ENCODE measurements at regions not wholly inside any gene's neighbourhood (a gene's known extent, or its start where the extent isn't known, plus 50 kb on each side); places are given as distances from the start of the nearest gene placed in this dataset.

DNA sequence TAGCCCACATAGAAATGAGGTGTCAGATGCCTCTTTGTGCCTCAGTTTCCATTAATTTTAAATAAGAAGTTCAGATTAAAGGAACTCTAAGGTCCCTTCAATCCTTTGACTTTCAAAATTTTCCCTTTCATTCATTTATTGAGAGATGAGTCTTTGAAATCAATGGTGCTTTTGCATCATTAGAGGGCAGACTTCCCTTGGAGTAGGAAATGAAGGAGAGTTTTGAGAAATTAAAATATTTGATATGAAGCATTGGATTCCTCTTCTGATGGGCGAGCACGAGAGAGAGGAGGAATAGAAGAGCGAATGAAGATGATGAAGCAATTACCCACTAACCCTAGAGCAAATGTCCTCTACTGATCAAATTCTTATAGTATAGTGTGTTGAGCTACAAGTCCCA is 105.7 kb downstream of the EDN1 start:
- no peaks in the 10 kb centered on the region for H3K36me3 ChIP-seq (ENCODE audit: control insufficient read depth in 5 of 5, insufficient read depth in 5 of 5, low read length in 5 of 5)
- no peak overlapping the region for H3K4me3 ChIP-seq (ENCODE audit: low read depth in 1 of 5, low read length in 5 of 5)
- H3K9ac ChIP-seq (ENCODE audit: low read length in 5 of 5): no peak overlapping the region
- no peaks in the 10 kb centered on the region for H3K9me3 ChIP-seq (ENCODE audit: control insufficient read depth in 5 of 5, low read length in 5 of 5)
- no peaks in the 10 kb centered on the region for H3K4me1 ChIP-seq (ENCODE audit: control insufficient read depth in 5 of 5, insufficient read depth in 5 of 5, low read length in 5 of 5)
- H3K27me3 ChIP-seq (ENCODE audit: control insufficient read depth in 5 of 5, insufficient read depth in 4 of 5, low read length in 5 of 5): no peaks in the 10 kb centered on the region
- no peak overlapping the region for H3K27ac ChIP-seq (ENCODE audit: low read depth, low read length)

DNA sequence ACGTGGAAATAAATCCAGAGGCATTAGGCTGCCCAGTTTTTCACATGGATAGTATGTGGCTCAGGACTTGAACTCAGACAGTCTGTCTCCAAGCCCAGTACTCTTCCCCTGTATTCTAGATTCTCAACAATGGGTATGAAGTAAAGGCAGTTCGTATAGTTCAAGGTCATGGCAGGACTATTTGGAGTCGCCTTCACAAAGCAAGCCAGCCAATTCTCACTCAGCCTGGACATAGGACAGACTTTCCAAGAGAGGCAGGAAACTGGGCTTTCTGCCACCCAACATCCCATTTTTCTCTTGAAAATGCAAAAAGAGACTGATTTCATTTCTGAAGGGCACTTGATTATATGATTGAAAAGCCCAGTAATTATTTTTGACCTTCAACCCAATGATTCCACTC is 111.0 kb downstream of the EDN1 start:
- Histone ChIP-seq H3K27ac (ENCODE audit: low read depth, low read length) (no peak overlapping the region), H3K4me3 (ENCODE audit: low read depth in 1 of 5, low read length in 5 of 5) (no peak overlapping the region), H3K9me3 (ENCODE audit: control insufficient read depth in 5 of 5, low read length in 5 of 5) (no peaks in the 10 kb centered on the region), H3K27me3 (ENCODE audit: control insufficient read depth in 5 of 5, insufficient read depth in 4 of 5, low read length in 5 of 5) (no peaks in the 10 kb centered on the region), H3K4me1 (ENCODE audit: control insufficient read depth in 5 of 5, insufficient read depth in 5 of 5, low read length in 5 of 5) (peaks cover 0 to 3% (median 0%) of the 10 kb centered on the region in 5 donors), H3K36me3 (ENCODE audit: control insufficient read depth in 5 of 5, insufficient read depth in 5 of 5, low read length in 5 of 5) (no peaks in the 10 kb centered on the region), H3K9ac (ENCODE audit: low read length in 5 of 5) (no peak overlapping the region)

DNA sequence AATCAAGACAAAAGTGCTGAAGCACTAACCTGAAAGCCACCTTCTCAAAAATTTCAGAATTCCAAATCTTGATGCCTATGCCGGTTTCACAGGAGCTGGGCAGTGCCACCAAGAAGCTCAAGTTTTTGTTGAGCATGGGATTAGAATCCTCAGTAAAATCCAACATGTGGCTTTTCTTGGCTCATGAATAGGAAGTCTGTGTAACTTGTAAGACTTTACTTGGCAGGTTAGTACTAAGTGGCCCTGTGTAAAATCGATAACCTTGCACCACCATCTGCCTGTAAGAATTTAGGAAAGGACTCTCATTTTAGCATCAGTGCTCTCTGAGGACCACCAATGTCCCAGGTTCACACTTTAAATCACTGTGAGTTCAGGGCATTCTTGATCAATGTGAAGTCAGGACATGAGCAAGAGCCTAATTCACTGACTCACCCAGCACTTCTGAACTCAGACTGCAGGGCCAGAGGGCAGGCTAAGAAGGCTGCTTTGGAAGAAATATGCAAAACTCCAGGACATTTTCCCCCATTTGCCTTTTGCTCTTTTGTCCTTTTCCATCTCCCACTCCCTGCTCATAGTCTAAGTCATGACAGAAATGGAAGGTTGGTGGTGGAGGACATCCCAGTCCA is 113.2 kb downstream of the EDN1 start:
- Histone ChIP-seq H3K27ac (ENCODE audit: low read depth, low read length) (no peak overlapping the region), H3K9me3 (ENCODE audit: control insufficient read depth in 5 of 5, low read length in 5 of 5) (no peaks in the 10 kb centered on the region), H3K27me3 (ENCODE audit: control insufficient read depth in 5 of 5, insufficient read depth in 4 of 5, low read length in 5 of 5) (no peaks in the 10 kb centered on the region), H3K36me3 (ENCODE audit: control insufficient read depth in 5 of 5, insufficient read depth in 5 of 5, low read length in 5 of 5) (no peaks in the 10 kb centered on the region), H3K4me1 (ENCODE audit: control insufficient read depth in 5 of 5, insufficient read depth in 5 of 5, low read length in 5 of 5) (peaks cover 0 to 5% (median 0%) of the 10 kb centered on the region in 5 donors), H3K4me3 (ENCODE audit: low read depth in 1 of 5, low read length in 5 of 5) (no peak overlapping the region), H3K9ac (ENCODE audit: low read length in 5 of 5) (no peak overlapping the region)

DNA sequence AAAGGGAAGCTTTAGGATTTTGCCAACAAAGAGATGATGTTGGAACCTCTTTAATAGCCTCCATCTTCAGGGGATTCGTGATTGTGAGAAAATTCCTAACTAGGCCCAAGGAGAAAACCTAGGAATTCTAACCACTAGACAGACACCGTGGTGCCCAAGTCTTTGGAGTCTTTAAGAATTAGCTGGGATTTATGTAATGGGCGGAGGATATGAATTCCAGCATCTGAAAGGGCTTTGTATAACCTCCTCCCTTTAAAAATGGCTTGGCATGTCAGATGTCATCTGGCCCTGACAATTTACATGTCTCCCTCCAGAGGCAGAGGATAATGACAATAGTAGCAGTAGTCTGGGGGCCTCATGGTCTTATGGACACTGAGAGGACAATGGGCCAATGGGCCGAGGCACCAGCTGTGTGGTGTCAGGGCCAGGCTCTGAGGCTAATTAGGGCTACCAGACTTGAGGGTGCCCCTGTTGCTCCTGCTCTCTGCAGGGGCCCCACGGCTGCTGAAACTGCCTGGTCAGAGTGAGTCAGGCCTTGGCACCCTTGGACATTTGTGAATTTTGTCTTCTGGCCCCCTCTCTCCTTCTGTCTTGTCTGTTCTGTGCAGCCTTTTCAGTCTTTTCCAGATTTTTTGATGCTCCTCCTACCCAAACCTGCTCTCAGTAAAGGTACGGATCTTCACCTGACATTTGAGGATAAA is 113.9 kb downstream of the EDN1 start:
- Histone ChIP-seq H3K4me3 (ENCODE audit: low read depth in 1 of 5, low read length in 5 of 5) (no peak overlapping the region), H3K4me1 (ENCODE audit: control insufficient read depth in 5 of 5, insufficient read depth in 5 of 5, low read length in 5 of 5) (peaks cover 0 to 9% (median 0%) of the 10 kb centered on the region in 5 donors), H3K9ac (ENCODE audit: low read length in 5 of 5) (no peak overlapping the region), H3K27ac (ENCODE audit: low read depth, low read length) (no peak overlapping the region), H3K27me3 (ENCODE audit: control insufficient read depth in 5 of 5, insufficient read depth in 4 of 5, low read length in 5 of 5) (no peaks in the 10 kb centered on the region), H3K9me3 (ENCODE audit: control insufficient read depth in 5 of 5, low read length in 5 of 5) (no peaks in the 10 kb centered on the region), H3K36me3 (ENCODE audit: control insufficient read depth in 5 of 5, insufficient read depth in 5 of 5, low read length in 5 of 5) (no peaks in the 10 kb centered on the region)

GRCh38 chr6:12404651-12405050 is 114.5 kb downstream of the EDN1 start:
- no peaks in the 10 kb centered on the region for H3K9me3 ChIP-seq (ENCODE audit: control insufficient read depth in 5 of 5, low read length in 5 of 5)
- no peak overlapping the region for H3K4me3 ChIP-seq (ENCODE audit: low read depth in 1 of 5, low read length in 5 of 5)
- H3K36me3 ChIP-seq (ENCODE audit: control insufficient read depth in 5 of 5, insufficient read depth in 5 of 5, low read length in 5 of 5): no peaks in the 10 kb centered on the region
- H3K27me3 ChIP-seq (ENCODE audit: control insufficient read depth in 5 of 5, insufficient read depth in 4 of 5, low read length in 5 of 5): no peaks in the 10 kb centered on the region
- H3K4me1 ChIP-seq (ENCODE audit: control insufficient read depth in 5 of 5, insufficient read depth in 5 of 5, low read length in 5 of 5): peaks cover 0 to 9% (median 0%) of the 10 kb centered on the region in 5 donors
- no peak overlapping the region for H3K27ac ChIP-seq (ENCODE audit: low read depth, low read length)
- H3K9ac ChIP-seq (ENCODE audit: low read length in 5 of 5): no peak overlapping the region

DNA sequence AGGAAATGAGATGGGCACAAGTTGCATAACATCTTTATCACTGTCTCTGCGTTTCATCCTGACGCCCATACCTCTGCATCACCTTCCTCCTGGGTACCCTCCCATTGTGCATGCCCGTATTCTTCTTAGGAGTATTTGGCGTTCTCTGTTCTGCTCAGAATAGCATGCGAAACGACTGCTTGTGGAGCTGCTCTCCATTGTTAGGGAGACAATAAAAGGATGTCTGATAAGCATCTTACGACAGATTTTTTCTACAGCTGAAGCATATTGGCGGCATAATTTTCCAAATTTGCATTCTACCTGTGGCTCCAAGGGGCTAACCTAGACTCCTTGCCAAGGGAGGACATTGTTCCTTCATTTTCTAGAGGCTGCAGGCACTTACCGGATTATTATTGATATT is 118.6 kb downstream of the EDN1 start:
- no peaks in the 10 kb centered on the region for H3K9me3 ChIP-seq (ENCODE audit: control insufficient read depth in 5 of 5, low read length in 5 of 5)
- peaks cover 0 to 7% (median 0%) of the 10 kb centered on the region in 5 donors for H3K4me1 ChIP-seq (ENCODE audit: control insufficient read depth in 5 of 5, insufficient read depth in 5 of 5, low read length in 5 of 5)
- no peak overlapping the region for H3K4me3 ChIP-seq (ENCODE audit: low read depth in 1 of 5, low read length in 5 of 5)
- no peaks in the 10 kb centered on the region for H3K36me3 ChIP-seq (ENCODE audit: control insufficient read depth in 5 of 5, insufficient read depth in 5 of 5, low read length in 5 of 5)
- H3K9ac ChIP-seq (ENCODE audit: low read length in 5 of 5): no peak overlapping the region
- H3K27ac ChIP-seq (ENCODE audit: low read depth, low read length): no peak overlapping the region
- H3K27me3 ChIP-seq (ENCODE audit: control insufficient read depth in 5 of 5, insufficient read depth in 4 of 5, low read length in 5 of 5): no peaks in the 10 kb centered on the region

DNA sequence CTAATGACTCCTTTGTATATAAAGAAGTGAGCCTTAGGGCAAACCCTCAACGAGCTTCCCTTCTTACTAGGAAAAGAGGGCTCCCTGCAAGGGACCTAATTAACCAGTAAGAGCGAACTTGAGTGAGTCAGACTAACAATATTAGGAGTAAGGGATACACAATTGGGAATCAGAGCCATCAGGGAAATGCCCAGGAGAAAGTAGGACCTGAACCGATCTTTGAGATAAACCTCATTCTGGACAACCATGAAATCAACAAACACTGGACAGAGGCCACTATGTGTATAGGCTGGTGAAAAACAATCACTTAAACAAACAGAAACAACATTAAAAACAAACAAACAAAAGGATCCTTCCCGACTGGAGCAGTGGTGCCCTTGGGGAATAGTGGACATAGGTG is 120.8 kb downstream of the EDN1 start:
- Histone ChIP-seq H3K27me3 (ENCODE audit: control insufficient read depth in 5 of 5, insufficient read depth in 4 of 5, low read length in 5 of 5) (no peaks in the 10 kb centered on the region), H3K4me1 (ENCODE audit: control insufficient read depth in 5 of 5, insufficient read depth in 5 of 5, low read length in 5 of 5) (peaks cover 0 to 7% (median 0%) of the 10 kb centered on the region in 5 donors), H3K36me3 (ENCODE audit: control insufficient read depth in 5 of 5, insufficient read depth in 5 of 5, low read length in 5 of 5) (no peaks in the 10 kb centered on the region), H3K27ac (ENCODE audit: low read depth, low read length) (no peak overlapping the region), H3K9me3 (ENCODE audit: control insufficient read depth in 5 of 5, low read length in 5 of 5) (no peaks in the 10 kb centered on the region), H3K4me3 (ENCODE audit: low read depth in 1 of 5, low read length in 5 of 5) (no peak overlapping the region), H3K9ac (ENCODE audit: low read length in 5 of 5) (no peak overlapping the region)

DNA sequence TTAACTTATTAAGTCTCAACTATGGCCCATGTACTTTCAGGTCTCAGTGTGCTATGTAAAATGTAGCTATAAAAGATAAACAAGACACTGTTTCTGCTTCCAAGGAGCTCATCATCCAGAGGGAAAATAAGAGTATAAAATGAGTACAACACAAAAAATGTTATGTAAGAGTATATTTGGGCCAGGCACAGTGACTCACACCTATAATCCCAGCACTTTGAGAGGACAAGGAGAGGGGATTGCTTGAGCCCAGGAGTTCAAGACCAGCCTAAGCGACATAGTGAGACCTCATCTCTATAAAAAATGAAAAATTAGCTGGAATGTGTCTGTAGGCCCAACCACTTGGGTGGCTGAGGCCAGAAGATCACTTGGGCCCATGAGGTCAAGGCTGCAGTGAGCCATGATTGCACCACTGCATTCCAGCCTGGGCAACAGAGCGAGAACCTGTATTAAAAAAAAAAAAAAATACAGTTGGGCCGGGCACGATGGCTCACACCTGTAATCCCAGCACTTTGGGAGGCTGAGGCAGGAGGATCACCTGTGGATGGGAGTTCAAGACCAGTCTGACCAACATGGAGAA is 124.0 kb downstream of the EDN1 start:
- H3K4me3 ChIP-seq (ENCODE audit: low read depth in 1 of 5, low read length in 5 of 5): no peak overlapping the region

DNA sequence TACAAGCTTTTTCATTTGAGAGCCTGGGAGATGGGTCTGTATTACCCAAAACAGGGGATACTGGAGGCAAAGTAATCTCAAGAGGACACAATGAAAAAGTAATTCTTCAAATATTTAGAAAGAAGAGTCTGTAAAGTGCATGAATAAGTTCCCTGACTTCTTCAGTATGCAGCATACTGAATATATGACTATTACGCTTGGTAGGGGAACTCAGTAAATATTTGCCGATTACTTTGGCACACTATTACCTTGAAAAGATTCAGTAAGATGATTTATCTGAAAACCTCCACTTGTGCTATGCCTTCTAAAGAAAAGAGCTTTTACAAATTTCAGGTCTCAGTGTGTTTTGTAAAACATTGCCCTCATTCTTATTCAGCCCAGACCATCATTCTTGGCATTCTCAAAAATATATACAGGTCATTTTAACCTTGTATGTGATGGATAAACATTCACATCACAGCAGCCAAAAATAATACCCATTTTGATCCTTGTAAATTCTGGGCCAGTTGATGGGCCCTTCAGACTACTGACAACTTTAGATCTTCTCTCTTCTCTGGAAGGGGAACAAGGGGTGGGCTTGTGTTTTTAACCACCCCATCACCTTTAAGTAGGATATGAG is 125.9 kb downstream of the EDN1 start:
- no peaks in the 10 kb centered on the region for H3K36me3 ChIP-seq (ENCODE audit: control insufficient read depth in 5 of 5, insufficient read depth in 5 of 5, low read length in 5 of 5)
- no peak overlapping the region for H3K4me3 ChIP-seq (ENCODE audit: low read depth in 1 of 5, low read length in 5 of 5)
- H3K27me3 ChIP-seq (ENCODE audit: control insufficient read depth in 5 of 5, insufficient read depth in 4 of 5, low read length in 5 of 5): no peaks in the 10 kb centered on the region
- no peak overlapping the region for H3K9ac ChIP-seq (ENCODE audit: low read length in 5 of 5)
- H3K4me1 ChIP-seq (ENCODE audit: control insufficient read depth in 5 of 5, insufficient read depth in 5 of 5, low read length in 5 of 5): no peaks in the 10 kb centered on the region
- H3K9me3 ChIP-seq (ENCODE audit: control insufficient read depth in 5 of 5, low read length in 5 of 5): peaks cover 0 to 11% (median 5%) of the 10 kb centered on the region in 5 donors
- no peak overlapping the region for H3K27ac ChIP-seq (ENCODE audit: low read depth, low read length)

More for the DNA sequence above, 124.0 kb downstream of the EDN1 start:
- peaks cover 0 to 11% (median 4%) of the 10 kb centered on the region in 5 donors for H3K9me3 ChIP-seq (ENCODE audit: control insufficient read depth in 5 of 5, low read length in 5 of 5)
- H3K27ac ChIP-seq (ENCODE audit: low read depth, low read length): no peak overlapping the region
- no peaks in the 10 kb centered on the region for H3K36me3 ChIP-seq (ENCODE audit: control insufficient read depth in 5 of 5, insufficient read depth in 5 of 5, low read length in 5 of 5)
- H3K27me3 ChIP-seq (ENCODE audit: control insufficient read depth in 5 of 5, insufficient read depth in 4 of 5, low read length in 5 of 5): no peaks in the 10 kb centered on the region
- no peaks in the 10 kb centered on the region for H3K4me1 ChIP-seq (ENCODE audit: control insufficient read depth in 5 of 5, insufficient read depth in 5 of 5, low read length in 5 of 5)
- no peak overlapping the region for H3K9ac ChIP-seq (ENCODE audit: low read length in 5 of 5)

DNA sequence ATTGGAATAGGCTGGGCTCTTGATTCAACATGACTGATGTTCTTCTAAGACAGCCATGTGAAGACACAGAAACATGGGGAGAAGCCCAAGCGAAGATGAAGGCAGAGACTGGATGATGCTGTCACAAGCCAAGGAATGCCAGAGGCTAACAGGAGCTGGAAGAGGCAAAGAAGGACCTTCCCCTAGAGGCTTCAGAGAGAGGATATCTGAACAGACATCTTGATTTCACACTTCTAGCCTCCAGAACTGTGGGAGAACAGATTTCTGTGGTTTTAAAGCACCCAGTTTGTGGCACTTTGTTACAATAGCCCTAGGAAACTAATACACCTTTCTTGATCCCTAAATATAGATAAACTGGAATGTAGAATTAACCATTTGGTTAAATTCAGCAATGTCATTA is 127.0 kb downstream of the EDN1 start:
- H3K9ac ChIP-seq (ENCODE audit: low read length in 5 of 5): no peak overlapping the region
- no peak overlapping the region for H3K4me3 ChIP-seq (ENCODE audit: low read depth in 1 of 5, low read length in 5 of 5)
- H3K4me1 ChIP-seq (ENCODE audit: control insufficient read depth in 5 of 5, insufficient read depth in 5 of 5, low read length in 5 of 5): no peaks in the 10 kb centered on the region
- H3K9me3 ChIP-seq (ENCODE audit: control insufficient read depth in 5 of 5, low read length in 5 of 5): peaks cover 0 to 11% (median 5%) of the 10 kb centered on the region in 5 donors
- no peaks in the 10 kb centered on the region for H3K27me3 ChIP-seq (ENCODE audit: control insufficient read depth in 5 of 5, insufficient read depth in 4 of 5, low read length in 5 of 5)
- no peaks in the 10 kb centered on the region for H3K36me3 ChIP-seq (ENCODE audit: control insufficient read depth in 5 of 5, insufficient read depth in 5 of 5, low read length in 5 of 5)
- H3K27ac ChIP-seq (ENCODE audit: low read depth, low read length): no peak overlapping the region
